ENCODE measurements at regions not wholly inside any gene's neighbourhood (a gene's known extent, or its start where the extent isn't known, plus 50 kb on each side); places are given as distances from the start of the nearest gene placed in this dataset.

DNA sequence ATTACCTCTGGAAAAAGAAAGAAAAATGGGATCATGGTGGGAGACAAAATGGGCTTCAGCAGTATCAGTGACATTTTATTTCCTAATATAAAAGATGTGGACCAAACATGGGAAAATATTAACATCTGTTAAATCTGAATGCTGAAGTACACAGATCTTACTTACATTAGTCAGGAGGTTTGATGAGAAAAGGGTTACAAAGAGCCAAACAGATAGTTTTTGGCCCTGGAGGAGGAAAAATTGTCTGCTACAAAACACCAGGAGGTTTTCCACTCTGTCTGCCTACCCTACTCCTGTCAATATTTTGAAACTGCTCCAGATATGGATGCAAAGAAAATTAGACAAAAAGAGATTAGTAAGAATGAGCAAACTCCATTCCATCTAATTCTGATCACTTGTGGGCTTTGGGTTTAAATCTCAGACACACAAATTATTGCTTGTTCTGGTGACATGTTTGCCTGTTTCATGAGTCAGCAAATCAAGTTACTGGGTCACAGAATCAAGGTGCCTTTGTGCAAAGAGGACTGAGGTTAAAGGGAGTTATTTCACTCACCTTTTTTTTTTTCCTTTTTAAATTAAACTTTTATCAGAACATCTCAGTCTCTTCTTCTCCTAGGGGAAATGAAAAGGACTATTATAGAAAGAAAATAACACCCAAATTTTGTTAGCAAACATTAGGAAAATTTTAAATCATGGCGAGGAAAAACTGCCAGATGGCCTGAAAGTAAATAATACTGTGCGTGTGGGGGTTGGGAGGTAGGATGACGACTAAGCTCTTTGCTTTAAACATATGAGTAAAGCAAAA, 87.0 kb upstream of the SPATS2L start:
- no peak for DNase-seq

- DNase-seq, result no peak
Measured at GRCh38 chr2:200220251-200220650, 86.2 kb upstream of the SPATS2L start.

- no peak for DNase-seq
Measured at GRCh38 chr2:200221055-200221955, 85.2 kb upstream of the SPATS2L start.

GRCh38 chr2:200222791-200223190, 83.7 kb upstream of the SPATS2L start:
- DNase-seq, result no peak

- no peak for DNase-seq
Measured at GRCh38 chr2:200223205-200223784, 83.2 kb upstream of the SPATS2L start.

GRCh38 chr2:200225951-200226350, 80.5 kb upstream of the SPATS2L start:
- no peak for DNase-seq

- DNase-seq, result peak; percentile 63
Measured at GRCh38 chr2:200226451-200227426, 79.8 kb upstream of the SPATS2L start.

- DNase-seq, result no peak
Measured at GRCh38 chr2:200230716-200231115, 75.8 kb upstream of the SPATS2L start.

GRCh38 chr2:200235533-200235932, 71.0 kb upstream of the SPATS2L start:
- no peak for DNase-seq

GRCh38 chr2:200239216-200239615, 67.3 kb upstream of the SPATS2L start:
- DNase-seq, result no peak

- no peak for DNase-seq
Measured at GRCh38 chr2:200242570-200242969, 63.9 kb upstream of the SPATS2L start.

DNA sequence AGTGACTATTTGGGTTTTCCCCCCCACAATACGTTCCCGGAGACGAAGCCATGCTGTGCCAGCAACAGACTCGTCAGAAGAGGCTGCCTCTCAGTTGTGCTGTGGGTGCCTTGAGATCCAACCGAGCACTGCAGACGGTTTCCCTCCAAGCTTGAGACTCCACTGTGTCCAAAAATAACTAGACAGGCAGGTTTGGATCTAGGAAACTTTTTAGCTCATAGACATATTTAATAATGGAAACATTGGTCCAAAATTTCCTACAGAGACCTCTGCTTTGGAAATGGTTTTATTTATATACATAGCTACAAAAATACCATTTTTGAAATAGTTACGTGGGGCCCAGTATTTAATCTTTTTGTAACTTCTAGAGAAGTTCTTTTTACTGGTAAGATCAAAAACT, 63.1 kb upstream of the SPATS2L start:
- DNase-seq, result no peak

DNA sequence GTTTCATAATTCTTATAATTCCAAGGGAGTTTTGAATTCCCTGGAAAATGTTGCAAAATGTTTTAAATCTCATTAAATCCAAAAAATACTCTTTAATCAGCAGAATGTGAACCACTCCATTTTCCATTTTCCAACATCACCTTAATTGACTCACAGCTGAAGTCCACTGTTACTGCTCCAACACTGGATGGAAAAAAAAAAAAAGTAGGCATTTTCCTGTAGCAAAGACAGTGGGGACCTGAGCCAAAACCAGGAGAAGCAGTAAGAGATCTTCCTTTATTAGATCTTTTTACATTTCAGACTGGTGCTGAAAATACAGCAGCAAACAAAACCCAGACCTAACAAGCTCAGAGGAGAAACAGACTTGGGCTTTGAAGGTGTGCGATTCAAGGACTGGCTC, 62.4 kb upstream of the SPATS2L start:
- DNase-seq, result no peak

- no peak for DNase-seq
Measured at GRCh38 chr2:200247494-200247893, 59.0 kb upstream of the SPATS2L start.

DNA sequence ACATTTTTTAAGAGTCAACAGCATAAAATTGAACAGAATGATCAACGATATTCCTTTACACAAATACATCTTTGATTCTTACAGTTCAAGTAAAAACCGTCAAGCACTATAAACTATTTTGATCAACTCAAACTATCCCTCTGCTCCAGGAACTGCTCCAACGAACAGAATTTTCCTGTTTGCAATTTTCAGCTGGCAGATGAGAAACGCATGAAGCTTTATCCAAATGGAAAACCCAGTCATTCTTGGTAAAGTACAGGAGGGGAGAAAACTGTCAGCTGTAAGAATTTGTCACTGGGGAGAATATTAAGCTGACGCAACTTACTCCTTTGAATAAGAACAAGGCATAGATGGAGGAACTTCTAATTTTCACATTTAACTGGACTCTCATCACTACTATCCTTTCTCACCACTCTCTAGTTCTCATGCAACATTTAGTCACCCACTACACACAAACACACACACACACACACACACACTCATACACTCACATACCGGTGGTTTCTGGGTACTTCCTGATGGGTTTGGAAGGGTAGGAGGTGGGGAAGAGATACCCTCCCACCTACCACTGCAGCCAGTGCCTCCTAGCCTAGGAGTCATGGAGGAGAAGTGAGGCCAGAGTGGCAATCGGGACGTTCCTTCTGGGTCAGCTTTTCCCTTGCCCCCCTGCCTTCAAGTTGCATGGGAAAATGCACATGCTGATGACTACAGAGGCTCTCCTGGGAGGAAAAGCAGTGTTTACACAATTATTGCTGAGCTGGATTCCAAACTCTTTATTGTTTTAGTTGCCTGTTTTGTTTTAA, 54.0 kb upstream of the SPATS2L start:
- DNase-seq, result no peak

DNA sequence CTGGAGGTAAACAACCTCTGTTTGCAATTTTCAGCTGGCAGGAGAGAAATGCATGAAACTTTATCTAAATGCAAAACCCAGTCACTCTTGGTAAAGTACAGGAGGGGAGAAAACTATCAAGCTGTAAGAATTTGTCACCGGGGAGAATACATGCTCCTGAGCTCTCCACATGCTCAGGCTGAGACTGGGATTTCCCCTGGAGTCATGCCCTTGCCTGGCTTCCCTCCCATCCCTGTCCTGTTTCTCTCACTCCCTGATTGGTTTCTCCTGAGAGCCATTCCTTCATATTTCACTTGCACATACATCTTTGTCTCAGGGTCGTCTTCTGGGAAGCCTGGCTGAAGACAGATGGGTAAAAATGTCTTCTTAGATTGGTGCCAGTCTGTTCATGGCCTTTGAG, 52.9 kb upstream of the SPATS2L start:
- DNase-seq, result no peak

DNA sequence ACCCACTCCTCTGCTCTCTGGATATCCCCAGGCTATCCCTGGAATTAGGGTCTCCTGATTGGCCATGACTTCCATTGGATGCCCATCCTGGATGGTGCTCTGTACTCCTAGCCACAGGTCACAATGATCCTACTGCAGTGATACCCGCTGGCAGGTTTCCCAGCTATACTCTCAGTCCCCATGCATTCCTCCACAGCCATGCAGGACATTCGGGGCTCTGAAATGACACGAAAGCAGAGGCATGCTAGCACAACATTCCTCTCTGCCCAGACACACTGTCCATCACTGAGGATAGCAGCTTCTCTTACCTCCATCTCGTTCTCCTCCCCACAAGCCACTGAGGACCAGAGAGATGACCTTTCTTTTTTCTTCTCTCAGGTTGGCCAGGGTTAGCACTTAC, 51.7 kb upstream of the SPATS2L start:
- DNase-seq, result no peak

DNA sequence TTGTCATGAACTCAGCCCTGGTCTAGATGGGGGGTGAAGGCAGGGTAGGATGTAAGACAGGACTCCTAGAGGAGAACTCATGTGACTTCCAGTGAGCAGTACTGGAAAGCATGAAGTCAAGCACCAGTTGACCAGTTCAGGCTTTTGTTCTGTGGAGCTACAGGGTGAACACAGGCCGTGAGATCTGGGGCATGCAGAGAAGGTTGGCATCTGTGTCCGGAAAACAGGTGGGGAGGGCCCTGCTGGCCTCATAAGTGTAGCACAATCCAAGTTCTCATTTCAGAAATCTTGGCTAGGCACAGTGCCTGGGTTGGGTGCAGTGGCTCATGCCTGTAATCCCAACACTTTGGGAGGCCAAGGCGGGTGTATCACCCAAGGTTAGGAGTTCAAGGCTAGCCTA, 50.9 kb upstream of the SPATS2L start:
- no peak for DNase-seq
